ENCODE measurements at regions not wholly inside any gene's neighbourhood (a gene's known extent, or its start where the extent isn't known, plus 50 kb on each side); places are given as distances from the start of the nearest gene placed in this dataset.

- no peak for TF ChIP-seq CTCF (IDR thresholded peaks at IDR 0.05; ENCODE audit: borderline replicate concordance, insufficient read depth, low read depth, low read length)
- H3K4me3 ChIP-seq (ENCODE audit: low read depth, low read length): no peak overlapping the region
Measured at GRCh38 chr1:195618287-195618686, 990.0 kb downstream of the KCNT2 start.

- TF ChIP-seq CTCF (IDR thresholded peaks at IDR 0.05; ENCODE audit: borderline replicate concordance, insufficient read depth, low read depth, low read length): no peak
- no peak overlapping the region for H3K4me3 ChIP-seq (ENCODE audit: low read depth, low read length)
Measured at GRCh38 chr1:195617106-195617505, 991.1 kb downstream of the KCNT2 start.

DNA sequence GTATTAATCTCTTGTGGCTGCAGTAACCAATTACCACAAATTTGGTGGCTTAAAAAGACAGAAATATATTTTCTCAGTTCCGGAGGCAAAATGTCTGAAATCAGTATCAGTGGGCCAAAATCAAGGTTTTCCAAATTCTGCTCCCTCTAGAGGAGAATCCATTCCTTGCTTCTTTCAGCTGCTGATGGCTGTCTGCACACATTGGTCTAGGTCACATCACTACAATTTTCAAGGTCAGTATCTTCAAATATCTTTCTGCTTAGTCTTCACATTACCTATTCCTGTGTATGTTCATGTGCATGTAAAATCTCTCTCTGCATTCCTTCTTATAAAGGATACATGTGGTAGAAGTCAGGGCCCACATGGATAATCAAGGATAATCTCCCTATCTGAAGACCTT, 999.4 kb downstream of the KCNT2 start:
- no peak overlapping the region for H3K4me3 ChIP-seq (ENCODE audit: low read depth, low read length)
- TF ChIP-seq CTCF (IDR thresholded peaks at IDR 0.05; ENCODE audit: borderline replicate concordance, insufficient read depth, low read depth, low read length): no peak

- no peak overlapping the region for H3K4me3 ChIP-seq (ENCODE audit: low read depth, low read length)
- TF ChIP-seq CTCF (IDR thresholded peaks at IDR 0.05; ENCODE audit: borderline replicate concordance, insufficient read depth, low read depth, low read length): no peak
Measured at GRCh38 chr1:195606483-195606882, 1001.8 kb downstream of the KCNT2 start.

GRCh38 chr1:195604287-195604686, 1004.0 kb downstream of the KCNT2 start:
- no peak overlapping the region for H3K4me3 ChIP-seq (ENCODE audit: low read depth, low read length)
- no peak for TF ChIP-seq CTCF (IDR thresholded peaks at IDR 0.05; ENCODE audit: borderline replicate concordance, insufficient read depth, low read depth, low read length)

DNA sequence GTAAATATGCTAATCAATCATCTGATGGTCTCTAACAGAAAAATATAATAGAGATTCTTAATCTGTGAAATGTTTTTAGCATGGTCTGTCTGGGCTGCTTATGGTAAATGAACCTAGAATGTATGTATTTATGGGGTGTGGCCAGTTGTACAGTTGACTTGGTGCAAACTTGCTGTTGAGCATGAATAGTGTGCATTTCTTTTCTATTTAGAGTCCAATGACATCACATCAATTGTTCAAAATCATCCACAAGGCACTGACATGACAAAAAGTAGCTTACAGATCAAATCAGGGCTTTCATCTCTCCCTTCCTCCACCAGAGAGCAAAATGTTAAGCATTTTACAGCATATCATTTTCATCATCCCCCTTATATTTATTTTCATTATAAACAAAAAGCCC, 1010.3 kb downstream of the KCNT2 start:
- H3K4me3 ChIP-seq (ENCODE audit: low read depth, low read length): no peak overlapping the region
- TF ChIP-seq CTCF (IDR thresholded peaks at IDR 0.05; ENCODE audit: borderline replicate concordance, insufficient read depth, low read depth, low read length): no peak

DNA sequence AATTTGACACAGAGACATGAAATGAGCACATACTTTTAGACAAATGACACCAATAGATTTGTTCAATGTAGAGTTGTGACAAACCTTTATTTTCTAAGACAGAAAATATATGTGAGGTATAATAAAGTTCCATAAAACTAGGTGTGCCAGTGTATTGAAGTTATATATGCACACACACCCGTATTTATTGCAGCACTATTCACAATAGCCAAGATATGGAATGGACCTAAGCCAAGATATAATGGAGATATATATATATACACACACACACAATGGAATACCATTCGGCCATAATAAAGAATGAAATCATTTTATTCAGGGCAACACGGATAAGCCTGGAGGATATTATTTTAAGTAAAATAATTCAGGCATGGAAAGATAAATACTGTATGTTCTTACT, 1013.5 kb downstream of the KCNT2 start:
- H3K4me3 ChIP-seq (ENCODE audit: low read depth, low read length): no peak overlapping the region
- TF ChIP-seq CTCF (IDR thresholded peaks at IDR 0.05; ENCODE audit: borderline replicate concordance, insufficient read depth, low read depth, low read length): no peak

All from GM12875 (cell line).